ENCODE measurements at regions not wholly inside any gene's neighbourhood (a gene's known extent, or its start where the extent isn't known, plus 50 kb on each side); places are given as distances from the start of the nearest gene placed in this dataset.

- no peak for DNase-seq (ENCODE audit: extremely low read depth in 1 of 11, low read depth in 9 of 11, low spot score in 4 of 11)
Measured at GRCh38 chr10:42932116-42932515, 144.8 kb upstream of the RET start.

GRCh38 chr10:42932735-42933447 is 144.0 kb upstream of the RET start:
- DNase-seq (ENCODE audit: extremely low read depth in 1 of 11, low read depth in 9 of 11, low spot score in 4 of 11), result peak in 1 of 11 donors; percentile 24

- DNase-seq (ENCODE audit: extremely low read depth in 1 of 11, low read depth in 9 of 11, low spot score in 4 of 11), result peak in 6 of 11 donors; percentile 54 to 76 (median 58)
Measured at GRCh38 chr10:42933448-42934340, 143.2 kb upstream of the RET start.

DNA sequence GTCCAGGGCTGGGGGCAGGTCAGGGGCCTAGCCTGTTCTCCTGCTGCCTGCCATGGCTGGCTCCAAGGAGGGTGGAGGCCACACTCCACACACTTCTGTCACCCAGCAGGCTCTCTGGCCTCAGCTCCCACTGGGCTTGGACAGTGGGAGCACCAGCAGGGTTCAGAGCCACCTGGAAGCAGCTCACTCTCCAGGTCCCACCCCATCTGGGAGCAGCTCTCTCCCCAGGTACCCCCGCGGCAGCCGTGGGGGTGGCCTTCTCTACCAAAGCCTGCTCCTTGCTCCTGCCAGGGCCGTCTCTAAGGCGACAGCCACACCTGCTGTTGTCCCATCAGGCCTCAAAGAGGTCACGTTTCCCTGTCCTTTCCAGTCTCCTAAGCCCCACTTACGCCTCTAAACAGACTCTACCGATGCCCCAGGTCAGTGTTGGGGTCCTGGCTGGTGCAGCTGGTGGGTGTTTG is 142.5 kb upstream of the RET start:
- DNase-seq (ENCODE audit: extremely low read depth in 1 of 11, low read depth in 9 of 11, low spot score in 4 of 11), result no peak

DNA sequence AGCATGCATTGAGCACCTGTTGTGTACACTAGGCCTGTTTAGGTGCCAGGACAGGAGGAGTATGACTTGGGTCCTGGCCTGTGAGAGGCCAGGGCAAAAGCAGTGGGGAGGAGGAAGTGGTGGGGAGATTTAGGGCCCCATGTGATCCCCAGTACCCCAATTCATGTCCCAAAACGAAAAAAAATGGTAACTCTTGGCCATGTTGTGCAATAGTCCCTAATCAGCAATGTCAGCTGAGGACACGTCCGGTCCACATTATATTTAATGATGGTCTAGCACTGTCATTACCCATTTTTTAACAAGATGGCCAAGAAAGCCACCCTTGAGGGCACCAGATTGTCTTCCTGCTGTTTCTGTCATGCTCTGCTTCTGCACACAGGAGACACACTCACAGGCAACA is 142.0 kb upstream of the RET start:
- DNase-seq (ENCODE audit: extremely low read depth in 1 of 11, low read depth in 9 of 11, low spot score in 4 of 11), result no peak

DNA sequence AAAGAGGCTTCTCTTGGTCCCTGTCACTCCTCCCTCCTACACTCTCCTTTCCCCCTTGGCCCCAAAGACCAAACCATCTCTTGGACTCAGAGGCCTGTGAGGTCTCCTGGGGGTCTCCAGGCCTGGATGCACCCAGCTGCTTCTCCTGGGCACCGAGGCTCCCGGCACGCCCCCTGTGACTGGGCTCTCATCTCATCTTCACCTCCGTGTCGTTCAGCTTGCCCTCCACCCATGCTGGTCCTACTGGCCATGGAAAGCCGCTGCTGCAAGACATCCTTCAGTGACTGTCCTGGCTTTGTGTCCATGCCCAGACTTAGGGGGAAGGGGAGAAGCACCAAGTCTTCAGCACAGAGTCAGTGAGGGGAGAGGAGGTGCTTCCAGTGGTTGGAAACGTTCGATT is 141.4 kb upstream of the RET start:
- DNase-seq (ENCODE audit: extremely low read depth in 1 of 11, low read depth in 9 of 11, low spot score in 4 of 11), result no peak

GRCh38 chr10:42936580-42936979 is 140.3 kb upstream of the RET start:
- no peak for DNase-seq (ENCODE audit: extremely low read depth in 1 of 11, low read depth in 9 of 11, low spot score in 4 of 11)

DNA sequence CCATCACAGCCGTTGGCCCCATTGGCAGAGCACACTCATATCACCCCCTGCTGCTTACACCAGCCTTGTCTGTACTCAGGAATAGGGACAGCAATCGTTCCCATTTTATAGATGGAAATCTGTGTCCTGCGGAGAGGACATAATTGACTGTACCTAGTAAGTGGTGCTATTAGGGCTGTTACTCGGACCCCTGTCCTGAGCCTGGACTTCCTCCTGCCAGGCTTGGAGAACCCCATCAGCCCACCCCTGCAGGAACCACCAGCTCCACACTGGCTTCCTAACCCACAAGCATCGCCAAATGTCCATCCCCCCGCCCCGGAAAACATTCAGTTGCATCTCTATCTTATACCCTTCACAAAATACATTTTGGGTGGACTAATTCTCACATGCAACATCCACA is 139.8 kb upstream of the RET start:
- no peak for DNase-seq (ENCODE audit: extremely low read depth in 1 of 11, low read depth in 9 of 11, low spot score in 4 of 11)

DNA sequence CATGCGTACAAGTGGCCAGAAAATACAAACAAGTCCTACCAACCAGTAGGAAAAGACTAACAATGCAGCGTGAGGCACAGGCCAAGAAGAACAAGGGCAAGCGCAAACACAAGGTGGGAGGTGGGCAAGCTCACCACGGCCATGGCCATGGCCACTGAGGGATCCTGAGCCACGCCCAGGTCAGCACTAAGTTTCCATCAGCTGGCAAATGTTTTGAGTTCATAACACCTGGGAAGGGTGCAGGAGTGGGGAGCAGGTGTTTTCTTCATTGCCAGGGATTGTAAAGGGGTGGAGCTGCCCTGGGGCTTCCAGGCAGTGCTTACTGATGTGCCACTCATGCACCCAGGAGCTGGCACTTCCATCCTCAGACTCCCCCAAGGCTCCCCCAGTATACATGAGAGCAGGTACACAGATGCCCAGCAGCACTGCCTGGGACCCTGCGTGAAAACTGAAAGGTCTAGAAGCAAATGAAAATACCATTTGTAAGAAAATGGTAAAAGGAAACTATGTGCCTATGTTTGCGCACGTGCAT is 139.2 kb upstream of the RET start:
- no peak for DNase-seq (ENCODE audit: extremely low read depth in 1 of 11, low read depth in 9 of 11, low spot score in 4 of 11)

GRCh38 chr10:42938351-42938750 is 138.5 kb upstream of the RET start:
- no peak for DNase-seq (ENCODE audit: extremely low read depth in 1 of 11, low read depth in 9 of 11, low spot score in 4 of 11)

- no peak for DNase-seq (ENCODE audit: extremely low read depth in 1 of 11, low read depth in 9 of 11, low spot score in 4 of 11)
Measured at GRCh38 chr10:42939237-42939636, 137.6 kb upstream of the RET start.

DNA sequence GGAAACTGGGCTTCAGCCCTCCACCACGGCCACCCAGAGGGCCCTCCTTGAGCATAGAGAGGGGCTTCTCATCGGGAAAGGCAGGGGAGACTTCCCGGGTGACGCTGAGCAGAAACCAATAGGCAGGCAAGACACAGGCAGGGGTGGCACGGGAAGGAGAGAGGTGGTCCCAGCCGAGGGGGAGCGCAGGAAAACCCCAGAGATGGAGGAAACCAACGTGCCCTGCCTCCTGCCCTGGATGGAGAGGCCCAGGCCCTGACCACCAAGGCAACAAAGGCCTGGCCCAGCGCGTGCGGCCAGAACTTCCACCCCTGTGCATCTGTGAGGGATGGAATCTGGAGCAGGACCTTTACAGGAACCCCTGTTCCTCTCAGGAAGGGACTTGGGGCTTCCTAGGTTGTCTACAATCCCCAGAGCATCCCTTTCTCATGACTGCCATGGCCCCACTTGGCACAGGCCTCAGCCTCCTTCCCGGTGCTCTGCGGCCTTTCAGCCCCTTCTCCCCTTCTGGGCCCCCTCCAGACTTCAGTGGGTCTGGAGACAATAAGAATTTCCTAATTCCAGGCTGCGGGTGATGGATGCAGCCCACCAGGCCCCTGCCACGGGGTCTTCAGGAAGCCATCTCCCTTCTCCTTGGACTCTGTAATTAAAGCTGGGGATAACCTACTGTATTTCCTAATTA is 137.0 kb upstream of the RET start:
- DNase-seq (ENCODE audit: extremely low read depth in 1 of 11, low read depth in 9 of 11, low spot score in 4 of 11), result no peak

GRCh38 chr10:42940487-42941294 is 136.2 kb upstream of the RET start:
- DNase-seq (ENCODE audit: extremely low read depth in 1 of 11, low read depth in 9 of 11, low spot score in 4 of 11), result no peak

DNA sequence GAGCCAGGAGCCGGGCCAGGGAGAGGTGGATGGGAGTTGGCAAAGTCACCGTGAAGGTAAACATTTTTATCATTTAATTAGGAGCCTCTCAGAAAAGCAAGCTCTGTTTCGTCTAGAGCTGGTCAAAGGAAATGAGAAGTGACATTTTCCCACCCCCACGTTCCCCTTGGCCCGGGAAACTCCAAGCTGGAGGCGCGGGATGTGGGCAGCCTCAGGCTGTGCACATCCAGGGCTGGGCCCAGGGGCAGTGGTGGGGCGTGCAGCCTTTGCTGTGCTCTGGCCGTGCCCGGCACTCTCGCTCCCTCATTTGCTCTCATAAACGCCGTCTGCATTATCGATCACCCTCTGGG is 135.6 kb upstream of the RET start:
- DNase-seq (ENCODE audit: extremely low read depth in 1 of 11, low read depth in 9 of 11, low spot score in 4 of 11), result no peak

DNA sequence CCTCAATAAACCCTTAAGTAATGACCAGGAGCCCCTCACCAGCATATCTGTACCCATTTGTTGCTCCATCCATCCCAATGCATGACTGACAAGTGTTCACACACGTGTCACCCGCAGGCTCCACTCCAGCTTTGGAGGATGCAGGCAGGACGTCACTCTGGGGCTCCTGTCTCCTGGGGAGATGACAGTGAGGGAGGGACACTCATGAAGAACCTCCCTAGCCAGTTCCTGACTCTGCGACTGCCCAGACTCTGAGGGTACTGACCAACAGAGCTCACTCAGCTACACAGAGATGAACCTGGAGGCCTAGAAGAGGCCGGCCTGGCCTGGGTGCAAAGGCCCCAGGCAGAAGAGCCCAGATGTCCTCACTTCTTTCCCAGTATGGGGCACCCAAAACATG is 135.1 kb upstream of the RET start:
- DNase-seq (ENCODE audit: extremely low read depth in 1 of 11, low read depth in 9 of 11, low spot score in 4 of 11), result no peak

- DNase-seq (ENCODE audit: extremely low read depth in 1 of 11, low read depth in 9 of 11, low spot score in 4 of 11), result no peak
Measured at GRCh38 chr10:42942279-42942950, 134.5 kb upstream of the RET start.

DNA sequence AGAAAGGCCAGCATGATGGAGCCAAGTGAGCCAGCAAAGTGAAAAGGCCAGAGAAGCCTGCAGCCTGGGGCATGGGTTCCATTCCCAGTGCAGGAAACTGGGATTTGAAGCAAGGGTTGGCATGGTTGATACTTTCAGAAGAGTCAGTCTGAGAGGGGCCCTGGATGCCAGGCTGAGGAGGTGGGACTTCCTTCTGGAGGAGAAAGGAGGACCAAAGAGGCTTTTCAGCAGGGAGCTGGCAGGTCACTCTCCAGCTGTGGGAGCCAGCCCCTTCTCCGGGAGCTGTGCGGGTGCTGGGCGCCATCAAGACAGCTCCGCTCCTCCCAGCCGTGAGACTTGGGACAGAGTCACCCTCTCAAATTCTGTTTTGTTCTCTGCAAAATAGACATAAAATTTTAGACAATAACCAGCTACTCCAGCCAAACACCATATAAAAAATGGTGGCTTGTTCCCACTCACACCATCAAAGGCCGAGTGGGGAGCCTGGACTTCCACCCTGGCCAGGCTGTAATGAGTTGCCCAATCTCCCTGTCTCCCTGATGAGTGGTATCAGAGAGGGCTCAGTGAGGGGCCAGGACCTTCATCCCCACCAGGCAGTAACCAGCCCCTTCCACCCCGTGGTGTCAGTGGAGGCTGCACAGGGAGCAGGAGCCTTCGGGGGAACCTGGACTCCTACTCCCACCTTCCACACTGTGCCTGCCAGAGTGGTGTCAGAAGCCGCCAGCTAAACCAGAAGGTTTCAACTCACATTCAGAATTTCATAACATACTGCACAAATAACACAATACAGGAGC is 133.6 kb upstream of the RET start:
- DNase-seq (ENCODE audit: extremely low read depth in 1 of 11, low read depth in 9 of 11, low spot score in 4 of 11), result no peak

- DNase-seq (ENCODE audit: extremely low read depth in 1 of 11, low read depth in 9 of 11, low spot score in 4 of 11), result no peak
Measured at GRCh38 chr10:42948040-42948439, 128.8 kb upstream of the RET start.
